ENCODE measurements at regions not wholly inside any gene's neighbourhood (a gene's known extent, or its start where the extent isn't known, plus 50 kb on each side); places are given as distances from the start of the nearest gene placed in this dataset.
"Not testable (repeated sequence)": the region's sequence is repeated elsewhere in the genome, so short reads cannot be mapped to it uniquely, and the experiment has no call there.

- no peaks in the 10 kb centered on the region for H3K36me3 ChIP-seq
- no peak overlapping the region for H3K4me3 ChIP-seq
- H3K9me3 ChIP-seq, result no peaks in the 10 kb centered on the region
- no peak for DNase-seq
- no peak overlapping the region for H3K27ac ChIP-seq
- no peaks in the 10 kb centered on the region for H3K27me3 ChIP-seq
- no peak for TF ChIP-seq CTCF (IDR thresholded peaks at IDR 0.05)
- H3K4me1 ChIP-seq, result peaks cover 0 to 5% (median 2%) of the 10 kb centered on the region in 4 donors
- intact Hi-C loops (cut with DNase I; ENCODE audit: low total_unique reads), result no loop called here
Observed at GRCh38 chr2:12624905-12625598, 91.7 kb upstream of the TRIB2 start.

- H3K27ac ChIP-seq; H3K9me3 ChIP-seq; H3K27me3 ChIP-seq; DNase-seq; H3K36me3 ChIP-seq; intact Hi-C loops (cut with DNase I; ENCODE audit: low total_unique reads); H3K4me3 ChIP-seq; H3K4me1 ChIP-seq: not testable (repeated sequence)
Observed at GRCh38 chr2:12628541-12628940, 88.2 kb upstream of the TRIB2 start.

DNA sequence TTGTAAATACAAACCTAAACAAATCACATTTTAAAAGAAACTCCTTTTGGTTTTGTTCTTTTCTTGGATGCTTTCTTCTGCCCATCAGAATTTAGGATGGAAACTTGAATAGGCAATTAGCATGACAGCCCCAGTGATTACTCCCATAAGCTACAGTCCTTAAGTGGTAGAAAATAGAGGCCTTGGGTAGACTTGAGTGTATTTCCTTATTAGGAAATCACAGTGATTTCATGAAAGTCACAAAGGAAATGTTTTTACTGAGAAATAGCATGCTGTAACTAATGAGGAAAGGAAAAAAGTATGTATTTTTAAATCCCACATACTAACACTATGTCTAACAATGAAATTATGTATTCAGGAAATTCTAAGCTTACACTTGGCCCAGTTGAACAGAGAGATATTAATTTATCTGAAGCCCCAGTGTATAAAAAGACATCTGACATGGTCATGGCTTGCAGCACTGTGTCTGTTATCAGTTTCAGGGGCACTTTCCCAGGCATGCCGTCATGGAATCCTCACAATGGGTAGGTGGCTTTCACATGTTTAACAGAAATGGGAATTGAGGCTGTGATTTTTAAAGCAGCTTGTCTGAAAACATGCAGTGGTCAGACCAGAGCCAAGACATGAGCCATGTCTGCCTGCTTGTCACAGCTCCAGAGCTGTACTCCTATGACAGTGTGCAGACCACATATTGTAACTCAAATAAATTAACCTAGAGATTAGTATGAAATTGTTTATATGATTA is 79.7 kb upstream of the TRIB2 start:
- Histone ChIP-seq H3K4me3 (no peak overlapping the region), H3K27ac (no peak overlapping the region), H3K4me1 (peaks cover 0 to 19% (median 3%) of the 10 kb centered on the region in 4 donors), H3K36me3 (no peaks in the 10 kb centered on the region), H3K27me3 (no peaks in the 10 kb centered on the region), H3K9me3 (no peaks in the 10 kb centered on the region)
- no peak for TF ChIP-seq CTCF (IDR thresholded peaks at IDR 0.05)
- no peak for DNase-seq
- intact Hi-C loops (cut with DNase I; ENCODE audit: low total_unique reads), result no loop called here

DNA sequence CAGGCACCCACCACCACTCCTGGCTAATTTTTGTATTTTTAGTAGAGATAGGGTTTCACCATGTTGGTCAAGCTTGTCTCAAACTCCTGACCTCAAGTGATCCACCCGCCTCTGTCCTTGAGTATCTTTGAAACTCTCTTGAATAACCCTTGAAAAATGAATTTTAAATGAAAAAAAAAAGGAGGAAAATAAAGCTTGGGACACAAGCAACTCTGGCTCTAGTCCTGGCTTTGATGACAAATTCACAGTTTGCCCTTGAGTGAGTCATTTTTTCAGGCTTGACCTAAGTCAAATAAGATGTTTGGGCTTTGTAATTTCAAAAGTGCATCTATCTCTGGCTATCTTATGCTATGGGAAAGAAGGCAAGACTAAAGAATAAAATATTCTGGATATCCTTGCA is 79.0 kb upstream of the TRIB2 start:
- Histone ChIP-seq H3K27ac (no peak overlapping the region), H3K27me3 (no peaks in the 10 kb centered on the region), H3K4me1 (peaks cover 0 to 19% (median 3%) of the 10 kb centered on the region in 4 donors), H3K4me3 (no peak overlapping the region), H3K9me3 (no peaks in the 10 kb centered on the region), H3K36me3 (no peaks in the 10 kb centered on the region)
- no peak for DNase-seq
- intact Hi-C loops (cut with DNase I; ENCODE audit: low total_unique reads), result no loop called here
- TF ChIP-seq CTCF (IDR thresholded peaks at IDR 0.05), result no peak

DNA sequence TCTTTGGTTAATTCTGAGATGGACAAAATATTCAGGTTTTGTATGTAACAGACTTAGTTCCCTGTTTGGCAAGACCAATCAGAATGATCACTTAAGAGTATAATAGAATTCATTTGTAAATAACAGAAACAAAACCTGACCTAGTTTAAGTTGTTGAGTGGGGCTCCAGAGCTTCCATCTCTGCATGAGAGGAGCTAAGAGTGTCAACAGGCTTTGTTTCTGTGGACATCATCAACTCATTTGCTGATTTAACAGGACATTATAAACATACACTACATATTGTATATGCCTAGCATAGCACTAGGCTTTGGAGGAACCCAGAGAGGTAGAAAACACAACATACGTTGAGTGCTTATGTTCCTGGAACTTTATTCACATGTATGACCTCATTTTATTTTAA is 75.3 kb upstream of the TRIB2 start:
- H3K27me3 ChIP-seq, result no peaks in the 10 kb centered on the region
- TF ChIP-seq CTCF (IDR thresholded peaks at IDR 0.05), result no peak
- DNase-seq, result no peak
- no peaks in the 10 kb centered on the region for H3K36me3 ChIP-seq
- peaks cover 0 to 17% (median 3%) of the 10 kb centered on the region in 4 donors for H3K4me1 ChIP-seq
- intact Hi-C loops (cut with DNase I; ENCODE audit: low total_unique reads), result no loop called here
- H3K4me3 ChIP-seq, result no peak overlapping the region
- H3K9me3 ChIP-seq, result no peaks in the 10 kb centered on the region
- no peak overlapping the region for H3K27ac ChIP-seq

GRCh38 chr2:12642332-12642731 is 74.4 kb upstream of the TRIB2 start:
- DNase-seq, result no peak

More at GRCh38 chr2:12642332-12642731, 74.4 kb upstream of the TRIB2 start:
- H3K4me3 ChIP-seq, result no peak overlapping the region
- H3K9me3 ChIP-seq, result no peaks in the 10 kb centered on the region
- no peak for TF ChIP-seq CTCF (IDR thresholded peaks at IDR 0.05)
- H3K36me3 ChIP-seq, result no peaks in the 10 kb centered on the region
- H3K27ac ChIP-seq, result no peak overlapping the region
- H3K27me3 ChIP-seq, result no peaks in the 10 kb centered on the region
- intact Hi-C loops (cut with DNase I; ENCODE audit: low total_unique reads), result no loop called here
- H3K4me1 ChIP-seq, result peaks cover 0 to 8% (median under 1%) of the 10 kb centered on the region in 4 donors

All from tibial artery (tissue), 4 donors.